Uterus (tissue), 3 donors: ENCODE measurements at regions not wholly inside any gene's neighbourhood (a gene's known extent, or its start where the extent isn't known, plus 50 kb on each side); places are given as distances from the start of the nearest gene placed in this dataset.

Experiments
- DNase-seq, 2 donors: peaks; one replicate each; pipeline ENCODE4 v3.0.0-alpha.2; 2019 to 2020
- H3K27ac ChIP-seq, 2 donors: fragments of 200-600 bp; sonication (generic); 1 replicate in 1 of 2; 2 replicates in 1 of 2; pipeline ENCODE4 v1.5.1; 2016 to 2018
- H3K27me3 ChIP-seq, 2 donors: fragments of 200-600 bp; sonication (generic); one replicate each; pipeline ENCODE4 v1.5.1; 2018 to 2019; ENCODE audit warnings: control low read depth in 1 of 2
- H3K36me3 ChIP-seq, 2 donors: fragments of 200-600 bp; sonication (generic); one replicate each; pipeline ENCODE4 v1.5.1; 2019; ENCODE audit warnings: control low read depth in 1 of 2
- H3K4me1 ChIP-seq, 2 donors: fragments of 200-600 bp; sonication (generic); one replicate each; pipeline ENCODE4 v1.5.1; 2018 to 2019; ENCODE audit warnings: control low read depth in 1 of 2
- H3K4me3 ChIP-seq, 2 donors: fragments of 200-600 bp; sonication (generic); 1 replicate in 1 of 2; 2 replicates in 1 of 2; pipeline ENCODE4 v1.5.1; 2018 to 2019; ENCODE audit warnings: mild to moderate bottlenecking in 1 of 2
- H3K9me3 ChIP-seq, 2 donors: fragments of 200-600 bp; sonication (generic); one replicate each; pipeline ENCODE4 v1.5.1; 2019; ENCODE audit warnings: control low read depth in 1 of 2
- POLR2A ChIP-seq, 2 donors: fragments of 450-650 bp; IDR thresholded peaks; one replicate each; pipeline ENCODE4 v1.6.1; 2016; ENCODE audit warnings: antibody characterized with exemption in 2 of 2, mild to moderate bottlenecking in 1 of 2, moderate library complexity in 1 of 2
- intact Hi-C: fragments of 100-400 bp; cut with DNase I; formaldehyde crosslinking; loops from one replicate; pipeline ENCODE4 v1.15.1; 2023; ENCODE audit warnings: low total_unique reads
- TF ChIP-seq, protein P1 (sequence below), 4 experiments: fragments of 200-600 bp in 2 of 4; fragments of 450-650 bp in 2 of 4; sonication (generic) in 2 of 4; IDR thresholded peaks; one replicate each; pipeline ENCODE4 v1.5.1; 2016 to 2019; ENCODE audit warnings: antibody characterized with exemption in 4 of 4, mild to moderate bottlenecking in 2 of 4, moderate library complexity in 1 of 4
- donor health status: DM: yes; HTN: yes; CAD: no.

DNA sequence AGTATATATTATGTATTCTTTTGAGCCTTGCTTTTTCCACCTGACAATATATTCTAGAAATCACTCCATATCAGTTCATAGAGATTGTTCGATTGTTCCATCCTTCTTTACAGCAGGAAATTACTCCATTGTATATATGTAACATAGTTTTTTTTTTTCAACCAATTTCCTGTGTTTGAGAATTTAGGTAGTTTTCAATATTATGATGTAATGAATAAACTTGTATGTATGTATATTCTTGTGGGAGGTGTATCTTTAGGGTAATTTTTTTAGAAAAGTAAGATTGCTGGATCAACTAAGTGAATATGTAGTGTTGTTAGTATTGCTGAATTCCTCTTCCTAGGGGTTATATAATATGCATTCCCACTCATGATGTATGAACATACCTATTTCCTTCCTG, 165.9 kb upstream of the PITX1 start:
- TF ChIP-seq, protein P1, sequence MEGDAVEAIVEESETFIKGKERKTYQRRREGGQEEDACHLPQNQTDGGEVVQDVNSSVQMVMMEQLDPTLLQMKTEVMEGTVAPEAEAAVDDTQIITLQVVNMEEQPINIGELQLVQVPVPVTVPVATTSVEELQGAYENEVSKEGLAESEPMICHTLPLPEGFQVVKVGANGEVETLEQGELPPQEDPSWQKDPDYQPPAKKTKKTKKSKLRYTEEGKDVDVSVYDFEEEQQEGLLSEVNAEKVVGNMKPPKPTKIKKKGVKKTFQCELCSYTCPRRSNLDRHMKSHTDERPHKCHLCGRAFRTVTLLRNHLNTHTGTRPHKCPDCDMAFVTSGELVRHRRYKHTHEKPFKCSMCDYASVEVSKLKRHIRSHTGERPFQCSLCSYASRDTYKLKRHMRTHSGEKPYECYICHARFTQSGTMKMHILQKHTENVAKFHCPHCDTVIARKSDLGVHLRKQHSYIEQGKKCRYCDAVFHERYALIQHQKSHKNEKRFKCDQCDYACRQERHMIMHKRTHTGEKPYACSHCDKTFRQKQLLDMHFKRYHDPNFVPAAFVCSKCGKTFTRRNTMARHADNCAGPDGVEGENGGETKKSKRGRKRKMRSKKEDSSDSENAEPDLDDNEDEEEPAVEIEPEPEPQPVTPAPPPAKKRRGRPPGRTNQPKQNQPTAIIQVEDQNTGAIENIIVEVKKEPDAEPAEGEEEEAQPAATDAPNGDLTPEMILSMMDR (IDR thresholded peaks at IDR 0.05) = no peak
- TF ChIP-seq POLR2A (IDR thresholded peaks at IDR 0.05) = no peak
- no peak overlapping the region for H3K4me3 ChIP-seq
- DNase-seq = no peak
- H3K27ac ChIP-seq = no peak overlapping the region
- H3K4me1 ChIP-seq = no peaks in the 10 kb centered on the region
- intact Hi-C loops = no loop called here
- no peaks in the 10 kb centered on the region for H3K36me3 ChIP-seq
- no peaks in the 10 kb centered on the region for H3K9me3 ChIP-seq
- H3K27me3 ChIP-seq = no peaks in the 10 kb centered on the region

DNA sequence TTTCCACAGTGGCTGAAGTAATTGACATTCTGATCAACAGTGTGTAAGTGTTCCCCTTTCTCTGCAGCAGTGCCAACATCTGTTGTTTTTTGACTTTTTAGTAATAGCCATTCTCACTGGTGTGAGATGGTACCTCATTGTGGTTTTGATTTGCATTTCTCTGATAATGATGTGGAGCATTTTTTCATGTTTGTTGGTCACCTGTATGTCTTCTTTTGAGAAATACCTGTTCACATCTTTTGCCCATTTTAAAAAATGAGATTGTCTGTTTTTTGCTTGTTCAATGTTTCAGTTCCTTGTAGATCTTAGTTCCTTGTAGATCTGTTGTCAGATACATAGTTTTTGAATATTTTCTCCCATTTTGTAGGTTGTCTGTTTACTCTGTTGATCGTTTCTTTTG, 162.5 kb upstream of the PITX1 start:
- H3K4me3 ChIP-seq = no peak overlapping the region
- no peaks in the 10 kb centered on the region for H3K27me3 ChIP-seq
- no peaks in the 10 kb centered on the region for H3K9me3 ChIP-seq
- intact Hi-C loops = no loop called here
- no peak for DNase-seq
- TF ChIP-seq, protein P1 (IDR thresholded peaks at IDR 0.05) = no peak
- TF ChIP-seq POLR2A (IDR thresholded peaks at IDR 0.05) = no peak
- H3K27ac ChIP-seq = no peak overlapping the region
- no peaks in the 10 kb centered on the region for H3K36me3 ChIP-seq
- no peaks in the 10 kb centered on the region for H3K4me1 ChIP-seq

DNA sequence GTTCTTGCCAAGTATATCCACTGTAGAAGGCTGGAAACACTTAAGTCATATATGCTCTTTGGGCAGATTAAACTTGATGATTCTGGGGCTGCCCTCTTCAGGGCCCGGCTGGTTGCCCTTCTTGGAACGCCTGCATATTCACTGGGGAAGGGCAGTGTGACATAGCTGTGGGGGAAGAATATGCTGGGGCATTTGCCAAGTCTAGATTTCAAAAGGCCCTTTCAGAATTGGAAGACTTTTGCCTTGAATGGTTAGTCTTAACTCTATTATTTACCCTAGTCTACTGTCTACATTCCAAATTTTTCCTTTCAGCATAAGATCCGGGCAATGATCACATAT, 161.2 kb upstream of the PITX1 start:
- intact Hi-C loops = no loop called here
- no peaks in the 10 kb centered on the region for H3K9me3 ChIP-seq
- H3K36me3 ChIP-seq = no peaks in the 10 kb centered on the region
- TF ChIP-seq, protein P1 (IDR thresholded peaks at IDR 0.05) = no peak
- TF ChIP-seq POLR2A (IDR thresholded peaks at IDR 0.05) = no peak
- H3K27ac ChIP-seq = no peak overlapping the region
- H3K27me3 ChIP-seq = no peaks in the 10 kb centered on the region
- H3K4me1 ChIP-seq = no peaks in the 10 kb centered on the region
- no peak overlapping the region for H3K4me3 ChIP-seq
- DNase-seq = no peak

DNA sequence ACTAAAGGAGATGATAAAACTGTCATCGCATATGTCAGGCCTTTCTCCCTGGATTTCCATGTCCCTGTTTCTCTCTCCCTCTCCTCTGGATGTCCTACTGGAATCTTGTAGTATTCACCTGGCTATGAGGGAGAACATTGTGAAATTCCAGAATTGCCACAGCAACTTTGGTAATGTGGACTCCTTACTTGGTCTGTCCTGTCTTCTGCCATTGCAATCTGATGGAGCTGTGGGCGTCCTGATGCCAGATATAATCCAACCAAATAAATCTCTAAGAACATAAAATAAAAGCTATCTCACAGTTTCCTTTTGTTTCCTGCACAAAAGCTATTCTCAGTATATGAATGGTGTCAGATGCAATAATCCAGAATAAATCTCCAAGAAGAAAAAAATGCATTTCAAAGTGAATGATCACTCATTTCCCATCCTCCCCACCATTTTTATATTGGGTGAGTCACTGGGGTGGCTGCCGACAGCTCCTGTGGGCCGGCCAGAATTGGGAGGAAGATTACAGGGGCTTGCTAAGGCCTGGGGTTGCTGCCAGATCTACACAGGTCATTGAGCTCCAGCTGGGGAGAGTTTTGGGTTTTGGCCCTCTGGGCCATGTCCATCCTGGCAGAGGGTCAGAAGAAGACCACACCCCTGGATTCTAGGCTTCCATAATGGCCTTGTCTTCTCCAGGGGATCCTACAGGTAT, 160.7 kb upstream of the PITX1 start:
- Histone ChIP-seq H3K9me3 (no peaks in the 10 kb centered on the region), H3K27ac (no peak overlapping the region), H3K4me3 (no peak overlapping the region), H3K36me3 (no peaks in the 10 kb centered on the region), H3K27me3 (no peaks in the 10 kb centered on the region), H3K4me1 (no peaks in the 10 kb centered on the region)
- DNase-seq = peak in 1 of 2 donors; percentile 63
- intact Hi-C loops = no loop called here
- no peak for TF ChIP-seq POLR2A (IDR thresholded peaks at IDR 0.05)
- TF ChIP-seq, protein P1 (IDR thresholded peaks at IDR 0.05) = no peak

DNA sequence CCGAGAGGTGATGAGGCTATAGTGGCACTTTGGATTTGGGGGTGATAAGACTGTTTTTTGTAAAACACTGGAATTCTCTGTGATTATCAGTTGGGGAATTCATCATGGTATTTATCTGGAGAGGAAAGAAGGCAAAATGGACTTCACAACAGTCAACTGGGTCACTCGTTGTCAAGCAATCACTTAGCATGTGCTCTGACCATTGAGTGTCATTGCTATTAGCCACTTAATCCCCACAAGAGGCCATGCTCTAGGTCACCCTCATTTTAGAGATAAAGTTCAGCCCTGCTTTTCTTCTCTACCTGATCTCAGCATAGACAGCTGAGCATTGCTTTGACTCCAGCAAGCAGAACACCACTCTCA, 160.1 kb upstream of the PITX1 start:
- H3K36me3 ChIP-seq = no peaks in the 10 kb centered on the region
- intact Hi-C loops = no loop called here
- H3K27ac ChIP-seq = no peak overlapping the region
- TF ChIP-seq, protein P1 (IDR thresholded peaks at IDR 0.05) = no peak
- no peak for TF ChIP-seq POLR2A (IDR thresholded peaks at IDR 0.05)
- DNase-seq = no peak
- no peak overlapping the region for H3K4me3 ChIP-seq
- H3K27me3 ChIP-seq = no peaks in the 10 kb centered on the region
- no peaks in the 10 kb centered on the region for H3K4me1 ChIP-seq
- no peaks in the 10 kb centered on the region for H3K9me3 ChIP-seq
